Peyer's patch (tissue), 4 donors: ENCODE measurements at regions not wholly inside any gene's neighbourhood (a gene's known extent, or its start where the extent isn't known, plus 50 kb on each side); places are given as distances from the start of the nearest gene placed in this dataset.

Experiments
- DNase-seq, 3 donors: peaks; one replicate each; pipeline ENCODE4 v3.0.0-alpha.2; 2017 to 2019
- H3K27ac ChIP-seq, 4 donors: fragments of 200-600 bp; sonication (generic); one replicate each; pipeline ENCODE4 v1.5.1; 2016 to 2019
- H3K27me3 ChIP-seq, 2 donors: fragments of 200-600 bp; sonication (generic); one replicate each; pipeline ENCODE4 v1.5.1; 2019
- H3K36me3 ChIP-seq, 3 donors: fragments of 200-600 bp; sonication (generic); one replicate each; pipeline ENCODE4 v1.5.1; 2016 to 2019
- H3K4me1 ChIP-seq, 4 donors: fragments of 200-600 bp; sonication (generic); one replicate each; pipeline ENCODE4 v1.5.1; 2016 to 2019
- H3K4me3 ChIP-seq, 4 donors: fragments of 200-600 bp; sonication (generic); 1 replicate in 3 of 4; 2 replicates in 1 of 4; pipeline ENCODE4 v1.5.1; 2016 to 2019; ENCODE audit warnings: mild to moderate bottlenecking in 1 of 4
- H3K9me3 ChIP-seq, 4 donors: fragments of 200-600 bp; sonication (generic); one replicate each; pipeline ENCODE4 v1.5.1; 2016 to 2019; ENCODE audit warnings: mild to moderate bottlenecking in 1 of 4
- POLR2A ChIP-seq, 2 donors: fragments of 450-650 bp; IDR thresholded peaks; one replicate each; pipeline ENCODE4 v1.5.1; 2017; ENCODE audit warnings: antibody characterized with exemption in 2 of 2, mild to moderate bottlenecking in 2 of 2, moderate library complexity in 2 of 2
- TF ChIP-seq, protein P1 (sequence below), 6 experiments: fragments of 450-650 bp in 4 of 6; fragments of 200-600 bp in 2 of 6; sonication (generic) in 1 of 6; IDR thresholded peaks; one replicate each; pipeline ENCODE4 v1.5.1; 2017 to 2019; ENCODE audit warnings: antibody characterized with exemption in 6 of 6, mild to moderate bottlenecking in 3 of 6, moderate library complexity in 1 of 6

DNA sequence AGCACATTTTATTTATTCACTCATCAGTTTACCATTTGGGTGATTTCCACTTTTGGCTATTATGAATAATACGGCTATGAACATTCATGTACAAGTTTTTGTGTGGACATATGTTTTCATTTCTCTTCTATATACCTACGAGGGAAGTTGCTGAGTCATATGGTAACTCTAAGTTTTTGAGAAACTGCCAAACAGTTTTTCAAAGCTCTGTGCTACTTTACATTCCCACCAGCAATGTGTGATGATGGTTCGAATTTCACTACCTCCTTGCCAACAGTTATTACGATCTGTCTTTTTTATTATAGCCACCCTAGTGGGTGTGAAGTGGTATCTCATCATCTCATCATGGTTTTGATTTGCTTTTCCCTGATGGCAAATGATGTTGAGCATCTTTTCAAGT lies 63.7 kb upstream of the MRTFB start:
- Histone ChIP-seq H3K4me1 (no peaks in the 10 kb centered on the region), H3K27me3 (no peaks in the 10 kb centered on the region), H3K9me3 (no peaks in the 10 kb centered on the region), H3K36me3 (no peaks in the 10 kb centered on the region), H3K4me3 (no peak overlapping the region), H3K27ac (no peak overlapping the region)
- no peak for TF ChIP-seq POLR2A (IDR thresholded peaks at IDR 0.05)
- TF ChIP-seq, protein P1, sequence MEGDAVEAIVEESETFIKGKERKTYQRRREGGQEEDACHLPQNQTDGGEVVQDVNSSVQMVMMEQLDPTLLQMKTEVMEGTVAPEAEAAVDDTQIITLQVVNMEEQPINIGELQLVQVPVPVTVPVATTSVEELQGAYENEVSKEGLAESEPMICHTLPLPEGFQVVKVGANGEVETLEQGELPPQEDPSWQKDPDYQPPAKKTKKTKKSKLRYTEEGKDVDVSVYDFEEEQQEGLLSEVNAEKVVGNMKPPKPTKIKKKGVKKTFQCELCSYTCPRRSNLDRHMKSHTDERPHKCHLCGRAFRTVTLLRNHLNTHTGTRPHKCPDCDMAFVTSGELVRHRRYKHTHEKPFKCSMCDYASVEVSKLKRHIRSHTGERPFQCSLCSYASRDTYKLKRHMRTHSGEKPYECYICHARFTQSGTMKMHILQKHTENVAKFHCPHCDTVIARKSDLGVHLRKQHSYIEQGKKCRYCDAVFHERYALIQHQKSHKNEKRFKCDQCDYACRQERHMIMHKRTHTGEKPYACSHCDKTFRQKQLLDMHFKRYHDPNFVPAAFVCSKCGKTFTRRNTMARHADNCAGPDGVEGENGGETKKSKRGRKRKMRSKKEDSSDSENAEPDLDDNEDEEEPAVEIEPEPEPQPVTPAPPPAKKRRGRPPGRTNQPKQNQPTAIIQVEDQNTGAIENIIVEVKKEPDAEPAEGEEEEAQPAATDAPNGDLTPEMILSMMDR (IDR thresholded peaks at IDR 0.05), result no peak
- no peak for DNase-seq

DNA sequence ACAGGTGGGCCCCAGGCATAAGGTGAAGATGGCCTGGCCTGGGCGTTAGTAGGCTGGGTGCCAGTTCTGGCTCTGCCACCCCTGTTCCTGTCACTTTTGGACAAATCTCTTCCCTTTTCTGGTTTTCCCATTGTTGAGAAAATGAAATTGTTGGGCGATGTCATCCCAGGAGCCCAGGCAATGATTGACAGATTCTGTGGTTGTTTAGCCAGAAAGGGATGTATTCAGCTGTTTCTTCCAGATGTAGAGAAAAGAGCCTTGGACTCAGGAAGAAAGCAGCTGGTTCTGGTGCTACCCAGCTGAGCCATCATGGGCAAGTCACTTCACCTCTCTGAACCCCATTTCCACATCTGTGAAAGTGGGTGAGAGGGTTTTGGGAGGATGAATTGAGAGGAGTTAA lies 60.1 kb upstream of the MRTFB start:
- no peak for DNase-seq

DNA sequence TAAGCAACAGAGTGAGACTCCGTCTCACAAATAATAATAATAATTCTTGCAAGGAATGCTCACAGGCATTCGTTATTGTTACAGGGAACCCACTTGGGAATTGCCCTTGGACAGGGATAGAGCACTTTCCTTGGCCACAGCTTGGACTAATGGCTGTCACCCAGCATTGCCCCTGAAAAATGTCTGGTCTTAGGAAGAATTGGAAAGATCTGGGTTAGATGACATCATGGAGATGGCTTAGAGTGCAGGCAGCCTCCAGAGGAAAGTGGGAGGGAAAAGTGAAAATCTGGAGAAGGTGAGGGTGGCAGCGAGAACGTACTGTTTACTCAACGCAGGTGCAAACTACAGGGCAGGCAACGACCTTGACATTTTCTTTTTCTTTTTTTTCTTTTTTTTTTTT lies 59.3 kb upstream of the MRTFB start:
- H3K36me3 ChIP-seq, result no peaks in the 10 kb centered on the region
- no peak overlapping the region for H3K4me3 ChIP-seq
- H3K9me3 ChIP-seq, result no peaks in the 10 kb centered on the region
- peaks cover 0 to 4% (median 0%) of the 10 kb centered on the region in 4 donors for H3K4me1 ChIP-seq
- H3K27ac ChIP-seq, result no peak overlapping the region
- no peak for TF ChIP-seq POLR2A (IDR thresholded peaks at IDR 0.05)
- TF ChIP-seq, protein P1 (IDR thresholded peaks at IDR 0.05), result no peak
- H3K27me3 ChIP-seq, result no peaks in the 10 kb centered on the region
- no peak for DNase-seq

More for the DNA sequence above, 60.1 kb upstream of the MRTFB start:
- H3K27me3 ChIP-seq, result no peaks in the 10 kb centered on the region
- TF ChIP-seq, protein P1 (IDR thresholded peaks at IDR 0.05), result no peak
- TF ChIP-seq POLR2A (IDR thresholded peaks at IDR 0.05), result no peak
- no peaks in the 10 kb centered on the region for H3K9me3 ChIP-seq
- peaks cover 0 to 4% (median 0%) of the 10 kb centered on the region in 4 donors for H3K4me1 ChIP-seq
- H3K4me3 ChIP-seq, result no peak overlapping the region
- H3K27ac ChIP-seq, result no peak overlapping the region
- H3K36me3 ChIP-seq, result no peaks in the 10 kb centered on the region

DNA sequence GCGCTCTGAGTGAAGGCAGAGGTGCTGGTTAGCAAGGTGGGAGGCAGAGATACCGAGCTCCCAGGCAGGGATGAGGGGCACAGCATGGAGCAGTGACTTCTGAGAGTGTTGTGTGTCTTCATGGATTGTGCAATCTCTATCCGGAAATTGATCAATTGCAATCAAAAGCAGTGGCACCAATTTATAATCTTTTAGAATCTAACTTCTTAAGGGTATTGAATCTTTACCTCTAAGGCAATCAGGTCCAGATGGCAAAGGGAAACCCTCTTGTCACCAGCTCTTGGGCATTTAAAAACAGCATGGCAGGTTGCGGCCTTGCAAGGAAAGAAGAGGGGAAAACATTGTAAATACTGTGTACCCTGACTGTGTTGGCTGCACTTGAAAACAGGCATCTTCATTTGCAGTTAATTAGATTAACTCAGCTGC lies 58.0 kb upstream of the MRTFB start:
- TF ChIP-seq POLR2A (IDR thresholded peaks at IDR 0.05), result no peak
- TF ChIP-seq, protein P1 (IDR thresholded peaks at IDR 0.05), result no peak
- no peak for DNase-seq
- Histone ChIP-seq H3K36me3 (no peaks in the 10 kb centered on the region), H3K27ac (peak overlapping the region; percentile 43 to 71 (median 50)), H3K4me1 (peaks cover 0 to 4% (median 0%) of the 10 kb centered on the region in 4 donors), H3K4me3 (no peak overlapping the region), H3K9me3 (no peaks in the 10 kb centered on the region), H3K27me3 (no peaks in the 10 kb centered on the region)

DNA sequence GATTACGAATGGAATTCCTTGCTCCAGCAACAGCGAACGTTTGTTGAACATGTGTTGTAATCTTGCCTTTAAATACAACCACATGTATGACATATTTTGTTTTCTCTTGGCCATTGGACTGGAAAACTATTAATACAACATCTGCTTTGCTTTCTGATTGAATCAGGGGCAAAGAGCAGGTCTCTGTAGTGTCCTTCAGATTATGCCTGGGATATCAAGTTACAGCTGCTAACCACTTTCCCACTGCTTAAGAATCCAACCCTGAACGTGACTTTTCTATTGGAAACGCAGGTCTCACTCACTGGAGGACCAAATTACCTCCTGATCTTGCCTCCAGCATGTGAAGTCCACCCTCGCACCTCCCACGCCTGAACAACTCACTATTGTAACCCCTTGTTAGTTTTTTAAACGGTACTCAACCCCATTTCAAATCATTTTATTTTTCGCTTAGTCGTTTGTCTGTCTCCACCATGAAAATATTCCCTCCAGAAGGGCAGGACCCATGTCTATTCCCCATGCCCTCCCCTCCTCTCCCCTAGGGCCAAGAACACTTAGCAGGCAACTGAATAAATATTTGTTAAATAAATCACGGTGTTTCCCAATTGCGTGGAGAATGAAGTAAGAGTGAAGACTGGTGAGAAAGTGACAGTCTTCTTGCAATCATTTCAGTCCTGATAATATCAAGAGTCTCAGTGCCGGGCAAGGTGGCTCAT lies 57.4 kb upstream of the MRTFB start:
- Histone ChIP-seq H3K4me1 (peaks cover 0 to 4% (median 0%) of the 10 kb centered on the region in 4 donors), H3K36me3 (no peaks in the 10 kb centered on the region), H3K4me3 (no peak overlapping the region), H3K9me3 (no peaks in the 10 kb centered on the region), H3K27me3 (no peaks in the 10 kb centered on the region), H3K27ac (peak overlapping the region; percentile 43 to 71 (median 50))
- DNase-seq, result no peak
- TF ChIP-seq, protein P1 (IDR thresholded peaks at IDR 0.05), result no peak
- TF ChIP-seq POLR2A (IDR thresholded peaks at IDR 0.05), result no peak
